ENCODE measurements at regions not wholly inside any gene's neighbourhood (a gene's known extent, or its start where the extent isn't known, plus 50 kb on each side); places are given as distances from the start of the nearest gene placed in this dataset.

DNA sequence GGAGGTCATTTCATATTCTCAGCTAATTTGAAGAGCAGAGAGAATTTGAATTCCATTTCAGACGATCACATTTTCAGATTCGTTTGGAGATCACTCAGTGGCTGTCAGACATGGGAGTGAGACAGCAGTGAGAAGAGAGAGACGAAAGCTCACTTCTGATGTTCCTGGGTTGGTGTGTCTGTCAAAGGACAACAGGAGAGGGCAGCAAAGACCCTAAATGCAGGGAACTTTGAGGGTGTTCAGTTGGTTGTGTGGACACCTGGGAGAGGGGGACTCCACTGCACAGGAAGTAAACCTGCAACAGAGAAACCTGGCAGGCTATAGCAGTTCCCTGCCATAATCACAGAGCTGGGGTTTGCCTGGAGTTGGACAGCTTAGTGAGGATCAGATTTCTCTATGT, 675.1 kb downstream of the SQOR start:
- TF ChIP-seq, protein P1, sequence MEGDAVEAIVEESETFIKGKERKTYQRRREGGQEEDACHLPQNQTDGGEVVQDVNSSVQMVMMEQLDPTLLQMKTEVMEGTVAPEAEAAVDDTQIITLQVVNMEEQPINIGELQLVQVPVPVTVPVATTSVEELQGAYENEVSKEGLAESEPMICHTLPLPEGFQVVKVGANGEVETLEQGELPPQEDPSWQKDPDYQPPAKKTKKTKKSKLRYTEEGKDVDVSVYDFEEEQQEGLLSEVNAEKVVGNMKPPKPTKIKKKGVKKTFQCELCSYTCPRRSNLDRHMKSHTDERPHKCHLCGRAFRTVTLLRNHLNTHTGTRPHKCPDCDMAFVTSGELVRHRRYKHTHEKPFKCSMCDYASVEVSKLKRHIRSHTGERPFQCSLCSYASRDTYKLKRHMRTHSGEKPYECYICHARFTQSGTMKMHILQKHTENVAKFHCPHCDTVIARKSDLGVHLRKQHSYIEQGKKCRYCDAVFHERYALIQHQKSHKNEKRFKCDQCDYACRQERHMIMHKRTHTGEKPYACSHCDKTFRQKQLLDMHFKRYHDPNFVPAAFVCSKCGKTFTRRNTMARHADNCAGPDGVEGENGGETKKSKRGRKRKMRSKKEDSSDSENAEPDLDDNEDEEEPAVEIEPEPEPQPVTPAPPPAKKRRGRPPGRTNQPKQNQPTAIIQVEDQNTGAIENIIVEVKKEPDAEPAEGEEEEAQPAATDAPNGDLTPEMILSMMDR (IDR thresholded peaks at IDR 0.05; ENCODE audit: low read depth, low read length) = no peak
- no peak for TF ChIP-seq MYC (IDR thresholded peaks at IDR 0.05; ENCODE audit: low read depth, low read length)
